ENCODE measurements at regions not wholly inside any gene's neighbourhood (a gene's known extent, or its start where the extent isn't known, plus 50 kb on each side); places are given as distances from the start of the nearest gene placed in this dataset.
A peak's percentile ranks its signal among the peaks of the same experiment; 100 is the strongest.

GRCh38 chr3:73143401-73143800 is 81.9 kb downstream of the EBLN2 start:
- WGBS, 2 donors = 93 to 94% methylated on average over 4 of the region's 4 CpGs
- Histone ChIP-seq H3K4me1 (ENCODE audit: control insufficient read depth in 5 of 5, insufficient read depth in 5 of 5, low read length in 5 of 5) (peaks cover 0 to 33% (median 0%) of the 10 kb centered on the region in 5 donors), H3K9me3 (ENCODE audit: control insufficient read depth in 4 of 4, insufficient read depth in 3 of 4, low read length in 3 of 4) (no peaks in the 10 kb centered on the region), H3K27ac (ENCODE audit: low read depth in 1 of 2, low read length in 1 of 2) (no peak overlapping the region), H3K36me3 (ENCODE audit: control insufficient read depth in 4 of 4, insufficient read depth in 4 of 4, low read length in 4 of 4) (no peaks in the 10 kb centered on the region), H3K27me3 (ENCODE audit: control insufficient read depth in 3 of 3, insufficient read depth in 3 of 3, low read length in 2 of 3) (no peaks in the 10 kb centered on the region), H3K4me3 (no peak overlapping the region), H3K9ac (ENCODE audit: insufficient read depth in 1 of 2, low read length in 2 of 2) (no peak overlapping the region)
- DNase-seq = no peak
- TF ChIP-seq, protein P1, sequence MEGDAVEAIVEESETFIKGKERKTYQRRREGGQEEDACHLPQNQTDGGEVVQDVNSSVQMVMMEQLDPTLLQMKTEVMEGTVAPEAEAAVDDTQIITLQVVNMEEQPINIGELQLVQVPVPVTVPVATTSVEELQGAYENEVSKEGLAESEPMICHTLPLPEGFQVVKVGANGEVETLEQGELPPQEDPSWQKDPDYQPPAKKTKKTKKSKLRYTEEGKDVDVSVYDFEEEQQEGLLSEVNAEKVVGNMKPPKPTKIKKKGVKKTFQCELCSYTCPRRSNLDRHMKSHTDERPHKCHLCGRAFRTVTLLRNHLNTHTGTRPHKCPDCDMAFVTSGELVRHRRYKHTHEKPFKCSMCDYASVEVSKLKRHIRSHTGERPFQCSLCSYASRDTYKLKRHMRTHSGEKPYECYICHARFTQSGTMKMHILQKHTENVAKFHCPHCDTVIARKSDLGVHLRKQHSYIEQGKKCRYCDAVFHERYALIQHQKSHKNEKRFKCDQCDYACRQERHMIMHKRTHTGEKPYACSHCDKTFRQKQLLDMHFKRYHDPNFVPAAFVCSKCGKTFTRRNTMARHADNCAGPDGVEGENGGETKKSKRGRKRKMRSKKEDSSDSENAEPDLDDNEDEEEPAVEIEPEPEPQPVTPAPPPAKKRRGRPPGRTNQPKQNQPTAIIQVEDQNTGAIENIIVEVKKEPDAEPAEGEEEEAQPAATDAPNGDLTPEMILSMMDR (IDR thresholded peaks at IDR 0.05; ENCODE audit: control extremely low read depth, extremely low read depth) = no peak
- ATAC-seq (ENCODE audit: insufficient read depth, low FRiP score) = no peak

DNA sequence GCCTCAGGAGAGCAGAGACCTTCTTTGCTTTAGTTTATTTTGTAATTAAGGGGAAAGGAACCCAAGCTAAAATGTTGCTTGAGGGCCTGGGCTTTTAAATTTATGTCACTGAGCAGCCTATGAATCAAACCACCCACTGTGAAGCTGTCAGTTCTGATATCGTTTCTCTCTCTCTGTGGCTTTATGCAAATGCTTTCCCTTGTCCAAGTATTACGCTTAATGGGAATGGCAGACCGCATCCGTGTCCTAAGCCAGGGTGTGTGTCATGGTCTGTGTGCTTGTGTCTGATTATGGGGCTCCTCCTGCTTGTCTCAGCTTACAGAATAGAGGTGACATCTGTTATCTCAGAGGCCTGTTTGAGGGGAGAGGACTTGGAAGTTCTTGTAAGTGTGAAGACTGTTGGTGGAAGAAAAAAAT is 82.4 kb downstream of the EBLN2 start:
- H3K27ac ChIP-seq (ENCODE audit: low read depth in 1 of 2, low read length in 1 of 2) = no peak overlapping the region
- 37 to 46% methylated on average over 4 of the region's 4 CpGs for WGBS, 2 donors
- TF ChIP-seq, protein P1 (IDR thresholded peaks at IDR 0.05; ENCODE audit: control extremely low read depth, extremely low read depth) = no peak
- H3K4me1 ChIP-seq (ENCODE audit: control insufficient read depth in 5 of 5, insufficient read depth in 5 of 5, low read length in 5 of 5) = peaks cover 0 to 36% (median 0%) of the 10 kb centered on the region in 5 donors
- H3K27me3 ChIP-seq (ENCODE audit: control insufficient read depth in 3 of 3, insufficient read depth in 3 of 3, low read length in 2 of 3) = no peaks in the 10 kb centered on the region
- no peaks in the 10 kb centered on the region for H3K9me3 ChIP-seq (ENCODE audit: control insufficient read depth in 4 of 4, insufficient read depth in 3 of 4, low read length in 3 of 4)
- ATAC-seq (ENCODE audit: insufficient read depth, low FRiP score) = no peak
- no peak overlapping the region for H3K4me3 ChIP-seq
- no peaks in the 10 kb centered on the region for H3K36me3 ChIP-seq (ENCODE audit: control insufficient read depth in 4 of 4, insufficient read depth in 4 of 4, low read length in 4 of 4)
- peak in 1 of 3 donors; percentile 36 for DNase-seq
- H3K9ac ChIP-seq (ENCODE audit: insufficient read depth in 1 of 2, low read length in 2 of 2) = no peak overlapping the region

DNA sequence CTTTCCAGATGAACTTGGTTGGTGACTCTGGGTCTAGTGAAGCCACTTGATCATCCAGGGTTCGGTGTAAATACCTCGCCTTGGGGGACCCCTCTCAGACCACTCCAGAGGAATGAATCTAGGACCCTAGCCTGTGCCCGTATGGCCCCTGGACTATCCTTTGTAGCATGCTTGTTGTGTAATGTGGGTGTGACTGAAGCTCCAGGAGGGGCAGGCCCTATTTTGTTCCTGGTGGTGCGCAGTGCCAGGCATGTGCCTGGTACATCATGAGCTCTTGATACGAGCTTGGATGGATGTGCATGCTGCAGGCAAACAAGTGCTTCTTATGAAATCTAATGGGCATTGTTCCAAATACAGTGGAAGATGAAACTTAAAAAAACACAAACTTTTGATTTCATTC is 82.8 kb downstream of the EBLN2 start:
- peak in 1 of 3 donors; percentile 44 for DNase-seq

More for the DNA sequence above, 82.8 kb downstream of the EBLN2 start:
- TF ChIP-seq, protein P1 (IDR thresholded peaks at IDR 0.05; ENCODE audit: control extremely low read depth, extremely low read depth) = no peak
- WGBS, 2 donors = 71 to 79% methylated on average over 5 of the region's 5 CpGs
- peaks cover 0 to 40% (median 0%) of the 10 kb centered on the region in 5 donors for H3K4me1 ChIP-seq (ENCODE audit: control insufficient read depth in 5 of 5, insufficient read depth in 5 of 5, low read length in 5 of 5)
- no peak overlapping the region for H3K9ac ChIP-seq (ENCODE audit: insufficient read depth in 1 of 2, low read length in 2 of 2)
- H3K27me3 ChIP-seq (ENCODE audit: control insufficient read depth in 3 of 3, insufficient read depth in 3 of 3, low read length in 2 of 3) = no peaks in the 10 kb centered on the region
- H3K27ac ChIP-seq (ENCODE audit: low read depth in 1 of 2, low read length in 1 of 2) = no peak overlapping the region
- H3K36me3 ChIP-seq (ENCODE audit: control insufficient read depth in 4 of 4, insufficient read depth in 4 of 4, low read length in 4 of 4) = no peaks in the 10 kb centered on the region
- ATAC-seq (ENCODE audit: insufficient read depth, low FRiP score) = no peak
- H3K4me3 ChIP-seq = no peak overlapping the region
- no peaks in the 10 kb centered on the region for H3K9me3 ChIP-seq (ENCODE audit: control insufficient read depth in 4 of 4, insufficient read depth in 3 of 4, low read length in 3 of 4)

Data from lung (tissue), 11 donors.